Neural progenitor cell (in vitro differentiated cells): ENCODE measurements at regions not wholly inside any gene's neighbourhood (a gene's known extent, or its start where the extent isn't known, plus 50 kb on each side); places are given as distances from the start of the nearest gene placed in this dataset.

Experiments used
- EZH2 ChIP-seq: fragments of 200-600 bp; sonication (generic); IDR thresholded peaks from 2 replicates; pipeline ENCODE4 v1.6.1; 2017; ENCODE audit warnings: antibody characterized with exemption, mild to moderate bottlenecking, moderate library complexity
- EZH2phosphoT487 ChIP-seq: fragments of 200-600 bp; sonication (generic); IDR thresholded peaks from 2 replicates; pipeline ENCODE4 v1.6.1; 2017; ENCODE audit warnings: antibody characterized with exemption
- TF ChIP-seq, protein P1 (sequence below): fragments of 200-600 bp; sonication (generic); IDR thresholded peaks from 2 replicates; pipeline ENCODE4 v1.5.1; 2017; ENCODE audit warnings: antibody characterized with exemption, mild to moderate bottlenecking

DNA sequence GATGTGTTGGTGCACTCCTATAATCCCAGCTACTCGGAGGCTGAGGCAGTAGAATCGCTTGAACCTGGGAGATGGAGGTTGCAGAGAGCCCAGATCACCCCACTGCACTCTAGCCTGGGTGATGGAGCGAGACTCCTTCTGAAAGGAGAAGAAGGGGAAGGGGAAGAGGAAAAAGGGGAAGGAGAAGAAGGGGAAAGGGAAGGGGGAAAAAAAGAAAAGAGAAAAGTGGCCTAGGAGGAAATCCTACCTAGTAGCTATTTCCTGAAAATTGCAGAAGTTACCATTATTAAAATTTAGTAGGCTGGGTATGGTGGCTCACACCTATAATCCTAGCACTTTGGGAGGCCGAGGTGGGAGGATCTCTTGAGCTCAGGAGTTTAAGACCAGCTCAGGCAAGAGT lies 67.4 kb downstream of the ARRDC3 start:
- no peak for TF ChIP-seq EZH2
- TF ChIP-seq, protein P1, sequence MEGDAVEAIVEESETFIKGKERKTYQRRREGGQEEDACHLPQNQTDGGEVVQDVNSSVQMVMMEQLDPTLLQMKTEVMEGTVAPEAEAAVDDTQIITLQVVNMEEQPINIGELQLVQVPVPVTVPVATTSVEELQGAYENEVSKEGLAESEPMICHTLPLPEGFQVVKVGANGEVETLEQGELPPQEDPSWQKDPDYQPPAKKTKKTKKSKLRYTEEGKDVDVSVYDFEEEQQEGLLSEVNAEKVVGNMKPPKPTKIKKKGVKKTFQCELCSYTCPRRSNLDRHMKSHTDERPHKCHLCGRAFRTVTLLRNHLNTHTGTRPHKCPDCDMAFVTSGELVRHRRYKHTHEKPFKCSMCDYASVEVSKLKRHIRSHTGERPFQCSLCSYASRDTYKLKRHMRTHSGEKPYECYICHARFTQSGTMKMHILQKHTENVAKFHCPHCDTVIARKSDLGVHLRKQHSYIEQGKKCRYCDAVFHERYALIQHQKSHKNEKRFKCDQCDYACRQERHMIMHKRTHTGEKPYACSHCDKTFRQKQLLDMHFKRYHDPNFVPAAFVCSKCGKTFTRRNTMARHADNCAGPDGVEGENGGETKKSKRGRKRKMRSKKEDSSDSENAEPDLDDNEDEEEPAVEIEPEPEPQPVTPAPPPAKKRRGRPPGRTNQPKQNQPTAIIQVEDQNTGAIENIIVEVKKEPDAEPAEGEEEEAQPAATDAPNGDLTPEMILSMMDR: no peak
- no peak for TF ChIP-seq EZH2phosphoT487
